ENCODE measurements at regions not wholly inside any gene's neighbourhood (a gene's known extent, or its start where the extent isn't known, plus 50 kb on each side); places are given as distances from the start of the nearest gene placed in this dataset.
A peak's percentile ranks its signal among the peaks of the same experiment; 100 is the strongest.

DNA sequence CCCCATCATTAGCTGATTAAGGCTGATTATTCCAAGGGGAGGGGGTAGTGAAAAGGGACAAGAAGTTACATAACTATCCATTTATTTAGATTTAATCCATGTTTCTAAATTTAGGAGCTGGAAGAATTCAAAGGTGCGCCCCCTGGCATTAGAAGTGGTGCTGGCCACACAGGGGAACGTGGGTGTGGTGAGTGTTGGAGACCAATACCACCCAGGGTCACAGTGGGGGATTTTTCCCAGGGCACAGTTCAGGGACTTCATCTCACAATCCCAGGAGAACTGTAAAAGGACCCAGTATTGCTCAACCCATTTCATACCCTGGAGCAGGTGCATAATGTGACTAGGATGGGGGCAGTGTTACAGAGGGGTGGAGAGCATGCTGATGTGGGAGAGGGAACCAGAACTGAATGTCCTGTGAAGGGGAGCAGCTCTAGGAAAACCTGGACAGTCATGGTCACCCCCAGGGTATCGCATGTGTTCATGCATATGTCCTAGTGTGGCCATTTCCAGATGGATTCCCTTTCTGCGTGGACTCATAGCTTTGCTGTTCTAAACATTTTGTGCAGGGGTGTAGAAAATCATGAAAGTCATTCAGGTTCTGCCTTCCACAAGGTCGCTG, 110.3 kb downstream of the LSM3 start:
- TF ChIP-seq, protein P1, sequence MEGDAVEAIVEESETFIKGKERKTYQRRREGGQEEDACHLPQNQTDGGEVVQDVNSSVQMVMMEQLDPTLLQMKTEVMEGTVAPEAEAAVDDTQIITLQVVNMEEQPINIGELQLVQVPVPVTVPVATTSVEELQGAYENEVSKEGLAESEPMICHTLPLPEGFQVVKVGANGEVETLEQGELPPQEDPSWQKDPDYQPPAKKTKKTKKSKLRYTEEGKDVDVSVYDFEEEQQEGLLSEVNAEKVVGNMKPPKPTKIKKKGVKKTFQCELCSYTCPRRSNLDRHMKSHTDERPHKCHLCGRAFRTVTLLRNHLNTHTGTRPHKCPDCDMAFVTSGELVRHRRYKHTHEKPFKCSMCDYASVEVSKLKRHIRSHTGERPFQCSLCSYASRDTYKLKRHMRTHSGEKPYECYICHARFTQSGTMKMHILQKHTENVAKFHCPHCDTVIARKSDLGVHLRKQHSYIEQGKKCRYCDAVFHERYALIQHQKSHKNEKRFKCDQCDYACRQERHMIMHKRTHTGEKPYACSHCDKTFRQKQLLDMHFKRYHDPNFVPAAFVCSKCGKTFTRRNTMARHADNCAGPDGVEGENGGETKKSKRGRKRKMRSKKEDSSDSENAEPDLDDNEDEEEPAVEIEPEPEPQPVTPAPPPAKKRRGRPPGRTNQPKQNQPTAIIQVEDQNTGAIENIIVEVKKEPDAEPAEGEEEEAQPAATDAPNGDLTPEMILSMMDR (conservative IDR thresholded peaks at IDR 0.05): no peak
- no peak for TF ChIP-seq EZH2 (IDR thresholded peaks at IDR 0.05; ENCODE audit: low read depth)
- Histone ChIP-seq H3F3A (ENCODE audit: insufficient read depth, low read depth) (peaks cover 4% of the 10 kb centered on the region; the same call in 1 of the 2 replicates), H2AFZ (no peak overlapping the region), H3K9me3 (ENCODE audit: insufficient read depth, low read depth) (no peaks in the 10 kb centered on the region), H3K36me3 (ENCODE audit: low read depth) (no peaks in the 10 kb centered on the region), H3K4me1 (replicated peaks; ENCODE audit: insufficient read depth) (peaks cover 11% of the 10 kb centered on the region), H4K20me1 (ENCODE audit: insufficient read depth) (no peaks in the 10 kb centered on the region), H3K27me3 (ENCODE audit: insufficient read depth, low read depth) (no peaks in the 10 kb centered on the region), H3K4me3 (no peak overlapping the region), H3K4me2 (no peak overlapping the region), H3K9me2 (ENCODE audit: insufficient read depth) (no peaks in the 10 kb centered on the region; the same call in 1 of the 2 replicates), H3K79me2 (ENCODE audit: low read depth) (no peaks in the 10 kb centered on the region), H3K27ac (no peak overlapping the region)
- ChIA-PET CTCF (no interaction called here), POLR2A (ENCODE audit: unreplicated experiment) (interaction anchor here (0.6 kb wide), 2 partner anchors 197 to 926 kb away, joined by 3 to 4 read pairs; no protein-coding TSS in a partner anchor)
- DNase-seq: no peak
- intact Hi-C loops (cut with micrococcal nuclease; ENCODE audit: unreplicated experiment): no loop called here
- no TSS peak for BruUV-seq (replicated peaks)

DNA sequence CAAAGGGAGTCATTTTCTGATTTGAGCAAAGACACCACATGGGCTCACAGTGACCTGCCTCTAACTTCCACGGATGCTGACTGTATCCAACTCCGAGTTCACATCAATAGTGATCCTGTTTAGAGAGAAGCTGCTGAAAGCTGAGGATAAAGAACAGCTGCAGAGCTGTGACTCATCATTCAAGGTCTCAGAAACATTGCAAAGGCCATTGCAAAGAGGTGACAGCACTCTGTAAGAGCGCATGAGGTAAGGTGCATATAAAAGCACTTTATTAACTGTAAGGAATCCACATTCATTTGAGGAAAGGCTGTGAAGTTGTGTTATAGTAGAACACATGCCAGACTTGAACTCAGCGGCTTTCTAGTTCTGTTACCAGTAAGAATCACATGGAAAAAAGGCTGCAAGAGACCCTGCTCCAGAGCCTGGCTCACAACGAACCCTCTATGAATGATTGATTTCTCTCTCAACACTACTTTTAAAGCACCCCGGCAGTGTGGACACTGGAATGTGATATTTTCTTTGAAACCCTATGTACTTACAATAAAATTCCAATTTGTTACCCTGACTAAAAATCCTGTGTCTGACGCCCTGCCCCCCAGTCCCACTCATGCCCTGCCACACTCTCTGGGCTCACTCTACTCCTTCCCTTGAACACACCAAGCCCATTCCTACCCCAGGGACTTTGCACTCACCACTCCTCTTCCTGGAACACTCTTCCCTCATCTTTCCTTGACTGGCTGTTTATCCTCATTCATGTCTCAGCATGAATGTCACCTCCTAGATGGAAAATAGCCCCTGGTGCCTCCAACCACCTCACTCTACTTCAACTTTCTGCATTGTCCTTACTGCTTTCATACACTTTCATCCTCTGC, 111.2 kb downstream of the LSM3 start:
- ChIA-PET POLR2A (ENCODE audit: unreplicated experiment) (interaction anchor here (0.6 kb wide), 3 partner anchors 23 to 926 kb away, joined by 4 to 6 read pairs (median 4); no protein-coding TSS in a partner anchor), CTCF (interaction anchor here (0.5 kb wide), 1 partner anchor 148 kb away, joined by 7 read pairs; no protein-coding TSS in a partner anchor)
- intact Hi-C loops (cut with micrococcal nuclease; ENCODE audit: unreplicated experiment): no loop called here
- no peak overlapping the region for H2AFZ ChIP-seq
- no peaks in the 10 kb centered on the region for H3K9me3 ChIP-seq (ENCODE audit: insufficient read depth, low read depth)
- H3K27me3 ChIP-seq (ENCODE audit: insufficient read depth, low read depth): no peaks in the 10 kb centered on the region
- H3K79me2 ChIP-seq (ENCODE audit: low read depth): no peaks in the 10 kb centered on the region
- no peak overlapping the region for H3K4me3 ChIP-seq
- TF ChIP-seq, protein P1 (conservative IDR thresholded peaks at IDR 0.05): no peak
- no peak for TF ChIP-seq EZH2 (IDR thresholded peaks at IDR 0.05; ENCODE audit: low read depth)
- peaks cover 11% of the 10 kb centered on the region for H3K4me1 ChIP-seq (replicated peaks; ENCODE audit: insufficient read depth)
- H4K20me1 ChIP-seq (ENCODE audit: insufficient read depth): no peaks in the 10 kb centered on the region
- DNase-seq: peak in 1 of 2 experiments; percentile 73
- H3F3A ChIP-seq (ENCODE audit: insufficient read depth, low read depth): peaks cover 4% of the 10 kb centered on the region; the same call in 1 of the 2 replicates
- no peak overlapping the region for H3K27ac ChIP-seq
- no peak overlapping the region; the same call in 1 of the 2 replicates for H3K4me2 ChIP-seq
- no peaks in the 10 kb centered on the region for H3K36me3 ChIP-seq (ENCODE audit: low read depth)
- no TSS peak for BruUV-seq (replicated peaks)
- no peaks in the 10 kb centered on the region; the same call in 1 of the 2 replicates for H3K9me2 ChIP-seq (ENCODE audit: insufficient read depth)

DNA sequence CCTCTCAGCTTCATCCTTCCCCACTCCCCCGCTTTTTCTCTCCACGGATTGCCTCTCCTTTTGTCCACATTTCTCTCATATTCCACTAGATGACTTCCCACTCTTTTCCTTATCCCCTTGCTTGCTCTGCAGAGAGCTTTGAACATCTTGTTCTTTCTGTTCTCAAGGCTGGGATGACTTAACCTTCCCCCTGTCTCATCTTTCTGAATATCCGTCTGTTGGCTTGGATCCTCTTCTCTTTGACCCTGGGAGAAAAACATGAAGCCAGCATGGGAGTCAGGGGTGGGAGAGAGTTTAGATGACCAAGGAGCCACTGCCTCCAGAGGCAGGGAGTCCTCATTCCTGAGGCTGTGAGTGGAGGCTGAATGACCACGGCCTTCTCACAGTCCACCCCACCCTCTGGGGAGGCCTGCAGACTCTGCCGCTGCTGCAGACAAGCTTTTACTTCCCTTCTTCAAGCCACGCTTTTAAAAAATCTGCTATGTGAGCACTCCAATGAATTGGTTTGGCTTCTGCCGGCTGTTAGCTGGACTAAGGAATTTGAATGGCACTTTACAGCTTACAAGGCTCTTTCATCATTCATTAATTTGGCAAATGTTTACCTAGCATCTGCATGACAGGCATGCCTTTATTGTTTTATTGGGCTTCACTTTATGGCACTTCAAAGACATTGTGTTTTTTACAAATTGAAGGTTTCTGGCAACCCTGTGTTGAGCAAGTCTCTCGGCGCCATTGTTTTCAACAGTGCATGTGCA, 111.6 kb upstream of the SLC6A6 start:
- CTCF ChIA-PET: no interaction called here
- BruUV-seq (replicated peaks): no TSS peak
- H3K36me3 ChIP-seq (ENCODE audit: low read depth): no peaks in the 10 kb centered on the region
- no peaks in the 10 kb centered on the region for H3K79me2 ChIP-seq (ENCODE audit: low read depth)
- H3F3A ChIP-seq (ENCODE audit: insufficient read depth, low read depth): peaks cover 4% of the 10 kb centered on the region; the same call in 1 of the 2 replicates
- H3K4me1 ChIP-seq (replicated peaks; ENCODE audit: insufficient read depth): peaks cover 11% of the 10 kb centered on the region
- H2AFZ ChIP-seq: no peak overlapping the region
- no peaks in the 10 kb centered on the region for H4K20me1 ChIP-seq (ENCODE audit: insufficient read depth)
- intact Hi-C loops (cut with micrococcal nuclease; ENCODE audit: unreplicated experiment): no loop called here
- no peaks in the 10 kb centered on the region for H3K27me3 ChIP-seq (ENCODE audit: insufficient read depth, low read depth)
- H3K27ac ChIP-seq: no peak overlapping the region
- no peaks in the 10 kb centered on the region; the same call in 1 of the 2 replicates for H3K9me2 ChIP-seq (ENCODE audit: insufficient read depth)
- H3K9me3 ChIP-seq (ENCODE audit: insufficient read depth, low read depth): no peaks in the 10 kb centered on the region
- POLR2A ChIA-PET (ENCODE audit: unreplicated experiment): no interaction called here
- no peak for DNase-seq
- no peak overlapping the region for H3K4me2 ChIP-seq
- TF ChIP-seq, protein P1 (conservative IDR thresholded peaks at IDR 0.05): no peak
- TF ChIP-seq EZH2 (IDR thresholded peaks at IDR 0.05; ENCODE audit: low read depth): no peak
- H3K4me3 ChIP-seq: no peak overlapping the region
